PFSK-1 (cell line): ENCODE measurements at regions not wholly inside any gene's neighbourhood (a gene's known extent, or its start where the extent isn't known, plus 50 kb on each side); places are given as distances from the start of the nearest gene placed in this dataset.

Experiments used
- FOXP2 ChIP-seq: optimal IDR thresholded peaks from 2 replicates; pipeline ENCODE3; 2011; ENCODE audit warnings: borderline replicate concordance, control low read depth, inconsistent platforms; ENCODE audit not compliant: insufficient read depth; ENCODE audit errors: extremely low read length, extremely low read depth
- POLR2AphosphoS5 ChIP-seq: IDR thresholded peaks from 2 replicates; pipeline ENCODE4 v1.6.1; 2012; ENCODE audit warnings: low read depth, mild to moderate bottlenecking, control low read depth, low read length, moderate library complexity
- SIN3A ChIP-seq: IDR thresholded peaks from 2 replicates; pipeline ENCODE4 v1.6.1; 2012; ENCODE audit warnings: mild to moderate bottlenecking, low read length, moderate library complexity, borderline replicate concordance; ENCODE audit not compliant: insufficient read depth
- TAF1 ChIP-seq: IDR thresholded peaks from 2 replicates; pipeline ENCODE4 v1.6.1; 2012; ENCODE audit warnings: low read length, control low read depth, borderline replicate concordance; ENCODE audit not compliant: insufficient read depth

DNA sequence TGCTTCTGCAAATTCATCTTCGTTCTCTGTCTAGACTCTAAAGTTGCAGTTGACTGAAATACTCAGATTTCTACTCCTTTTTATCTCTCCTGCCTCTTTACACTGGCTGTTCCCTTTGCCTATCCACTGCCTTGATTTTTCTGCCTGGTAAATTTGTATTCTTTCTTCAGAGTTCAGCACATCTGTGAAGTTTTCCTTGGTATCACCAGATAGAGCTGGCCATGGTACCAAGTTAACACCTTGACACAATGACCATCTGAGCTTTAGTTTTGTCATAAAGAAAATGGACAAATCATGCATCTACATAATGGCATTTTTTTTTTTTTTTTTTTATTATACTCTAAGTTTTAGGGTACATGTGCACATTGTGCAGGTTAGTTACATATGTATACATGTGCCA, 143.0 kb downstream of the PPP1R3A start:
- TF ChIP-seq SIN3A (no peak), POLR2AphosphoS5 (no peak), FOXP2 (no peak), TAF1 (no peak)
